SW480 (cell line): ENCODE measurements at regions not wholly inside any gene's neighbourhood (a gene's known extent, or its start where the extent isn't known, plus 50 kb on each side); places are given as distances from the start of the nearest gene placed in this dataset.

ENCODE experiments used
- DNase-seq: peaks from one replicate; pipeline ENCODE4 v3.0.0-alpha.2; 2016; ENCODE audit warnings: low spot score

DNA sequence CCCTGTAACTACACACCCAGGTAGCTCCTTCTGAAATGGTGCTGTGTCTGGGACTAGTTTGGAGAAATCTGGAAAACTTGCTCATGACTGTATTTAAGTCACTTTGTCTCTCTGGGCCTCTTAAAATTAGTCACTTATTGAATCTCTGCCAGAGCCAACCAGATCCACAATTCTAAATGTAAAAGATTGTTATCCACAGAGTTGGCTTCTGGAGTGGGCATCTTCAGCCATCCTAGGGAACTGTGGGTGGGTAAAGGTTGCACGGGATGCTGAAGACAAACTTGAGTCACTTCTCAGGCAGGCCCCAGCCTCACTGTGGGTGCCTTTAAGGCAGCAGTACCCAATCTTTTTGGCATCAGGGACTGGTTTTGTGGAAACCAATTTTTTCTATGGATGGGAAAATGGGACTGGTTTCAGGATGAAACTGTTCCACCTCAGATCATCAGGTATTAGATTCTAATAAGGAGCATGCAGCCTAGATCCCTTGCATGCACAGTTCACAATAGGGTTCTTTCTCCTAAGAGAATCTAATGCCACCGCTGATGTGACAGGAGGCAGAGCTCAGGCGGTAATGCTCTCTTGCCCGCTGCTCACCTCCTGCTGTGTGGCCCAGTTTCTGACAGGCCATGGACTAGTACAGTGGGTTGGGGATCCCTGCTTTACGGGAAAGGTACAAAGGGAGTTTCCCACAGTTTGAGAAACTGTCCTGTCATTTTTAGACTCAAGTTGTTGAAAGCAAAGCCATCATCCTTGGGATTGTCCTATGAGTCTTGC is 98.3 kb upstream of the SPRED2 start:
- DNase-seq = no peak

DNA sequence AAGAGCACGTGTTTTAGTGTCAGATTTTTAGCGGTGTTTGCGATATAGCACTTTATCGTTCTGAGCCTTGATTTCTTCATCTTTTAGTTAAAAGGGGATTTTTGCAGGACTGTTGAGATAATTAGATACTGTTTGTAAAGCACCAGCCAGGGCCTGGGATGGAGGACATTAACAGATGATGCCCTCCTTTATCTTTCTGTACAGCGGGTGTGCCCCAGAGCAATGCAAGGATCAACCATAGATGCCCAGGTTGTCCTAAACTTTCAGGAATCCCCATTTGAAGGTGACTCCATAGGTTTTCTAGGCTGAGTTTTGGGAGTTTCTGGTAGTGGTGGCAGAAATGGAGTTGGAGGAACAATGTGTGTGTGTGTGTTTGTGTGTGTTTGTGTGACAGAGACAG is 97.0 kb upstream of the SPRED2 start:
- DNase-seq = no peak

DNA sequence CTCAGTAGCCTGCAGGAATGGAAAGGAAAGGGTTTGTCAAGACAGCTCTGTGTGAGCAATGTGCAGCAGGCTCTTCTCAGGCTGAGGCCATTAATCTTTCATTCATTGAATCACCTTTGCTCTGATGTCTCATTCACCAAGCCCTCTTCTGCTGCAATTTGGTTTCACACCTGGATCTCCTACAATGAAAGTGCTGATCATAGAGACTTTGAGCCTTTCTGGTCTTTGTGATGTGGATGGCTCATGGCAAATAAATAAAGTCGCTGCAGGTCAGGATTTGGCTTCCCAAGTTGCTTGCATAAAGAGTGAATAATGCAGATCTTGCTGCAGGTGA is 95.8 kb upstream of the SPRED2 start:
- peak; percentile 21 for DNase-seq

DNA sequence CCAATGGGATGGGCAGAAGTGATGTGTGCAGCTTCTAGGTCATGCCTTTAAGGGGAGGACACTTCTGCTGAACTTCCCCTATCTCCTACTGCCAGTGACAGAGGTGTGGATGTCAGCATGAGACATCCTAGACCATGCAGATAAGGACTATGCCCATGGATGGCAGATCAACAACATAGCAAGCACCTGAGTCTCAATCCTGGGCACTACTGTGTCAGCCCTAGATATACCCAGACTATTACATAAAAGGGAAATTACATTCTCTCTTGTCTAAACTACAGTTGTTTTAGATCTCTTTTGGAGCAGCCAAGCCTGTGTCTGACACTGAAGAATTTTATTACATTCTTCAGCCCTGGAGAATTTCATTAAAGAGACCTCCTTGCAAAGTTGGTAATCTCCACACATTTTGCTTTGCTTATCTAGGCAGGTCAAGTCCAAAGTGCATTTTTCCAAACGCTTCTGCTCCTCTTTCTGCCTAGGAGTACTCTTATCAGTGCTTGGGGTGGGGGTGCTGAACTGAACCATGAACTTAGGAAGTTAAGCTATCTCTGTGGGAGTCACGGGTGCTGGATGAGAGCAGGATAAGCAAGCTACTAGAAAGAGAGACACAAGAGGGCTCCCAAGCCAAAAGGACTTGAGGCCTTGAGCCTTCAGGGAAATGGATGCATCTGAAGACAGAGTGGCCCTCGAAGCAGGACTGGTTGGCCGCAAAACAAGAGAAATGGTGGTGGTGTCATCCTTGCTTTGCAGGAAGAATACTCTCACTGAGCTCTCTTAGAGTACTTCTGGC is 95.2 kb upstream of the SPRED2 start:
- no peak for DNase-seq

DNA sequence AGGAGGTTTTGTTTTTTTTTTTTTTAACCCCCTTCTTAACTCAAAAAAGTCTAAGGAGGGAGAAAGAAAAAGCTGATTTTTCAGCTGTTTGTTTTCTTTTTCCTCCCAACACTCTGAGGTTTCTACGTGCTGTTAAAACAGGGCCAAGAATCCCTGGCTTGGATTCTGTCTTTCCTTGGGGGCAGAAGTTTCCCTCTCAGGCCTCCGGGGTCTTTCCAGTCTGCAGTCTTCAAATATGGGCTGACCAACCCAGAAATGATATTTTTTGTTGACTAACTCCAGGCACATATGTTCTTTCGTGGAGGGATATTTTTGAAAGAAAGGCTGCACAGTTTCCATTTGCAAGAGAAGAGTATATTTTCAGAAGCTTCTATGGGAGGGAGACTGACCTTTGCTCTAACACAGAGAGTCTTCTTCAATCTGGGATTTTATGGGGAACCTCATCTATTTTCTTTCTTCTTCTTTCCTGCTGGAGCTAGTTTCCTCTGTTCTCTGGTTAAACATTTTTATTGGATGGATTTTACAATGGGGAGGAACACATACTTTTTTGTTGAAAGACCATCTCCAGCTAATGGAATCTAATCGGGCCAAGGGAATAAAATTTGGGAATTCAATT is 93.3 kb upstream of the SPRED2 start:
- DNase-seq = no peak

DNA sequence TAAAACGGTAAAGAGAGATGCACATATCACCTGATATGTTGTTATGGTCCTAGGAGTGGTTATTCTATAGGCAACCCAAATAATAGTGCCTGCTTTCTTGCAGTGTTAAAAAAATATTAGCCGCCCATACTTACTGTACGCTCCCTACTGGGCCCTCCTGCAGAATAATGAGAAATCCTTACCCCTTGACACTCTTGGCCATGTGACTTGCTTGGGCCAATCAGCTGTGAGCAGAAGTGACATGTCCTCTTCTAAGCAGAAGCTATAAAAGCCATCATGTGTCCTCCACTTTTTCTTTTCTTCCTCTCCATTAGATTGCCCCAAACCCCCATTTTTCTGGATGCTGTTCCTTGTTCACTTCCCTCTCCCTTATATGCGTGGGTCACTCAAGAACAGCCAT is 90.5 kb upstream of the SPRED2 start:
- no peak for DNase-seq

DNA sequence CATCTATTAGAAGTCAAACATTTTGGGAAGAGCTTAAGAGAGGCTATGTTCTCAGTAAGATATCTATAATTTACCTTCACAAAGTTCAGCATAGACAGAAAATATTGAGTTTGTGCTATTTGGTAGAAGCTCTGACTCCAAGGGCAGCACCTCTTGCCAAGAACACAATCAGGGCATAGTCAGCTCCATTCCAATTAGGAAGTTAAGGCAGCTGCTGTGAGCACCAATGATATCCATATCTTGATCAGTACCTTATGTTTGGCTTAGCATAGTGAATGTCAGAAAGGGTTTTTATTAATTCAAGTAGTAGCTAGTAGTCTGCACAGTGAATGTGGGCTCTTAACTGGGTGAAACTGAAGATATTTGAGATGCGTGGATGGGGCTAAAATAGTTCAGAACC is 86.4 kb upstream of the SPRED2 start:
- DNase-seq = no peak

DNA sequence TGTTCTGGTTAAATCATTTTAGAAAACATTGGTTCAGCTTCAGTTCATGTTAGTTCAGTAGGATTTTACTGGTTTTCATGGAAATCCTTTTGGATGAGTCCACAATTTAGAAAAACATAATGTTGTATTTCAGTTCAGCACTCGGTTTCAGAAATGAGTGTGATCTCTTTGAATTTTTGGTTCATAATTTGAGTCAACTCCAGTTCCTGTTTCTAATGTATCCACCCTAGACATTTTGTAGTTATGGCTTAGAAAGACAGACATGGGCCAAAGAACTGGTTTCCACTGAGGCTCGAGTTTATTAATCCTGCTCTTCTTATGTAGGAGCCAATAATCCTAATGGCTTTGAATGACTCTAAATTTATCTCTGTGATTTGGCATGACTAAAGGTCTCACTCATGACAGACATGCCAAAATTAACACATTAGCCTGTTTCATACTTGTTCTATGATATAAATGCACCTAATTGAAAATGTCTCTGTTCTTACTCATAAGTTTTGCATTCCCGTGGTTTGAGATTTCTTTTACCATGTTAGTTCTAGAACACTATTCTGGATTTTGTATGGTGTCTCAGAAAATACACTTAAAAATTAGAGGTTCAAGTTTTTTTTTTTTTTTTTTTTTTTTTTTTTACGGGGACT is 82.3 kb upstream of the SPRED2 start:
- no peak for DNase-seq

DNA sequence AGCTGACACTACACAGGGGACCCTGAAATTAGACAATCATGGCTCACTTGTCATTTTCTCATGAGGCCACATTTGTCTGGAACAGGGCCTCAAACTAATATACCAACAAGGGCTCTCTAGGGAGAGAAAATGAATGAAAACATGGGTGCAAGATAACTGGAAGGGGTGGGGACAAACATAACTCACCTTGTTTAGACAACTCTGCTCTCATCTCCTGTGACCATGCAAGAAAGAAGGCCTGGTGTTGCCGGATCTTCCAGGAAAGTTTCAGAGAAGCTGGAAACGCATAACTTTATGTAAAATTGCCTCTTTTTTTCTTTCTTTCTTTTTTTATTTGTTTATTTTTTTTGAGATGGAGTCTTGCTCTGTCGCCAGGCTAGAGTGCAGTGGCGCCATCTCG is 80.4 kb upstream of the SPRED2 start:
- DNase-seq = no peak

DNA sequence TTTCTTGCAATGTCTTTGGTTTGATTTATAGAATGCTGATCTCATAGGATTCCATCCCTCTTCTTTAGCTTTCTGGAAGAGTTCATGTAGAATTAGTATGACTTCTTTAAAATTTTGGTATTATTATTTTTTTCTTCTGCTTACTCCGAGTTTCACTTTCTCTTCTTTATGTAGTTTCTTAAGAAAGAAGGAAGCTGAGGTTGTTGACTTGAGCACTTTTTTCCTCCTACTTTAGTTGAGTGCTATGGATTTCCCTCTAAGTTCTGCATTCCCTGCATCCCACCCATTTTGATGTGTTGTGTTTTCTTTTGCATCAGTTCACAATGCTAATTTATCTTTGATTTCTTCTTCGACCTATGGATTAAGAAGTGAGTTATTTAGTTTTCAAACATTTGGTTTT is 78.9 kb upstream of the SPRED2 start:
- no peak for DNase-seq

DNA sequence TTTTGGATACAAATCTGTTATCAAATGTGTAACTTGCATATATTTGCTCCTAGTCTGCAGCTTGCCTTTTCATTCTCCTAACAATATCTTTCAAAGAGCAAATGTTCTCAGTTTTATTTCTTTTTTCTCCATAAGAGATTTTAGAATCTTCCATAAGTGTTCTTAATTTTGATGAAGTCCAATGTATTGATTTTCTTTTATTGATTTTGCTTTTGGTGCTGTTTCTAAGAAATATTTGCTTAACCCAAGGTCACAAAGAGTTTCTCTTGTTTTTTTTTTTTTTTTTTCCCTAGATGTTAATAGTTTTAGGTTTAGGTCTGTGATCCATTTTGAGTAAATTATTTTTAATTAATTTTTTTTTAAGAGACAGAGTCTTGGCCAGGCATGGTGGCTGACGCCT is 75.8 kb upstream of the SPRED2 start:
- DNase-seq = no peak

DNA sequence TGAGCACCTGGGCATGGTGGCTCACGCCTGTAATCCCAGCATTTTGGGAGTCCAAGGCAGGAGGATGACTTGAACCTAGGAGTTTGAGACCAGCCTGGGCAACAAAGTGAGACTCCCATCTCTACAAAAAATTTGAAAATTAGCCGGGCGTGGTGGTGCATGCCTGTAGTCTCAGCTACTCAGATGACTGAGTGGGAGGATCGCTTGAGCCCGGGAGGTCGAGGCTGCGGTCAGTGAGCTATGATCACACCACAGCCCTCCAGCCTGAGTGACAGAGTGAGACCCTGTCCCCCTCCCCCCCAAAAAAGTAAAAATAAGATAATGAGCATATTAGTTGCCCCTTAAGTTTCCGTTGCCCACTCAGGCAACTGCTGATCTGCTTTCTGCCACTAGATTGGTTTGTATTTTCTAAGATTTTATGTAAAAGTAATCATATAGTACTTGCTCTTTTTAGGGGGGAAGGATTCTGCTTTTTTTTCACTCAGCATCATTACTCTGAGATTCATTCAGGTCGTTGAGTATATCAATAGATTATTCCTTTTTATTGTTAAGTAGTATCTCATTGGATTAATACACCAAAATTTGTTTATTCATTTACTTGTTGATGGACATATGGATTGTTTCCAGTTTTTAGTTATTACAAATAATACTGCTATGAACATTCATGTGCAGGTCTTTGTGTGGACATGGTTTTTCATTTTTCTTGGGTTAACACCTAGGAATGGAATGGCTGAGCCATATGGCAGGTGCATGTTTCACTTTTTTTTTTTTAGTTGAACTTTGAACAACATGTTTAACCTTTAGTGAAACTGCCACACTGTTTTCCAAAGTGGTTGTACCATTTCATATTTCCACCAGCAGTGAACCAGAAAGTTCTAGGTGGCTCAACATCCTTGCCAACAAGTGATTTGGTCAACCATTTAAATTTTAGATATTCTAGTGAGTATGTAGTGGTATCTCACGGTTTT is 75.0 kb upstream of the SPRED2 start:
- DNase-seq = no peak

DNA sequence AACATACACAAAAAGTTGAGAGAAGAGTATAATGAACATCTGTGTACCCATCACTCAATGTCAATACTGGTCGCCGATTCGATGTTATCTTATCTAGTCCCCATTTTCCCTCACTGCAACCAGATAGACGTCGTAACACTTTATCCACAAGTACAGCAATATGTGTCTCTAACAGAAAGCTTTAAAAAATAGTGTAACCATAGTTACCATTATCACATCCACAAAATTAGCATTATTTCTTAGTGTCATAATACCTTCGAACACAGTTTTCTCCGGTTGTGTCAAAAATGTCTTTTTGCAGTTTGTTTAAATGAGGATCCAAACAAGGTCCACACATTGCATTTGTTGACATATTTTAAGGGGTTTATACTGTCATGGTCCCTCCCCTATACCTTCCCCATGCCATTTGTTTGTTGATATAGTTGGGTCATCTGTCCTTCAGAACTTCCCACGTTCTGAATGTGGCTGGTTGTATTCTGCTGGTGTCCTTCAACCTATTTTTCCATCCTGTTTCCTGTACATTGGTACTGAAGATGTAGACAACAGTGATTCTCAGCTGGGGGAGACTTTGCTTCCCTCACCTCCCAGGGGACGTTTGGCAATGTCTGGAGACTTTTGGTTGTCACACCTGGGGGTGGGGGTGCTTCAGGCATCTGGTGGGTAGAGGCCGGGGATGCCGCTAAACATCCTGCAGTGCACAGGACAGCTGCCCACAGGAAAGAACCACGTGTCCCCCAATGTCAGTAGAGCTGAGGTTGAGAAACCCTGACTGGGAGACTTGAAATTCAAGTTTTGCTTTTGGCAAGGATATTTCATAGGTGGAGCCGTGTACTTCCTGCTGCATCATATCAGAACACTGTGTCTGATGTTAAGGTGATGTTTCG is 72.7 kb upstream of the SPRED2 start:
- DNase-seq = no peak

DNA sequence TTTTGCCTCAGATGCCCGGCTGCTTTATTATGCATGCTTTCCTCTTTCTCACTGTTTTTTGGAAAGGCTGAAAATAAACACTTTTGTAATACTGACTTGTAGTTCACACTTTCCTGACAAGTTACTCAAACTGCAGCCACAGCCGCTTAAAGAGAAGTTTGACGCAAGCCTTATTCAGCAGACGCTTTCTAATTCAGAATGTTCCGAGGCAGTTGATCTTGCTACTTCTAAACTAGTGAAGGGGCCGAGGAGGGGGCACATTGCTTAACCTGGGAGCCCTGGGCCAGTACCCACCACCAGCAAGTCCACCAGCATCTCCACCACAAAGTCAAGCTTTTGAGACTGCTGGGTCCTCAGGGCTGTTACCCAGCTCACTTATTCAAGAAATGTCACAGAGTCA is 71.8 kb upstream of the SPRED2 start:
- no peak for DNase-seq

DNA sequence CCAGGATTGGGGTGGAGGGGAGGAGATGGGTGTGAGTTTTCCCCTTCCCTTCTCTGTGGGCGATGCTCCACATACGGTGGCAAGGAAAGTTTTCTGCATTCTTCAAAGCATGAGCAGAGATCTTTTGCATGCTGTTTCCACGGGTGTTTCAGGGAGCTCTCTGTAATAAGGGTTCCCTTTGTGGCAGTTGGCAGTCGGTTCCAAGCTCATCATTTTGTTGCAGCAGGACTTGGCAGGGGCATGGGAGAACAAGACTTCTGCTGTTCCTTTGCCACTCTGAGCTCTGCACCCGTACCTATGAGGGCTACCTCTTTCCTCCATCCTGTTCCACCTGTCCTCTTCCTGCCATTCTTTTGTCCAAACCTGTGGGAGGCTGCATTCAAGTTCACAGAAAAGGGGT is 71.3 kb upstream of the SPRED2 start:
- DNase-seq = no peak

DNA sequence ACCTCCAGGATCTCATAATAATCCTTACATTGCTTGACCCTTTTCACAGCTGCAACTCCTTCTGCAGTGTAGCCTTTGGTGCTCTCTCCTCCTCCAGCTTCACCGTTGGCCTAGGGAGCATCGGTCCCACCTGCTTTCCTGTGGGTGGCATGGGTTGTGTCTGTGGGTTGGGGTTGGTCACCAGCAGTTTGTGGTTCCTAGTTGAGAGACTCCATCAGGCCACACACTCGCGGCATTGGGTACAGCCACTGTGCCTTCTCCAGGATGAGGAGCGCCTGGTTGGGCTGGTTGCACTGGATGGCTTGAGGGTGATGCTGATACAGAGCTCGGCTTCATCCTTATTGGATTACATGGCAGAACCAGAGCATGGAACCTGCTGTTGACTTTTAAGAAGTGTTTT is 69.4 kb upstream of the SPRED2 start:
- DNase-seq = no peak

DNA sequence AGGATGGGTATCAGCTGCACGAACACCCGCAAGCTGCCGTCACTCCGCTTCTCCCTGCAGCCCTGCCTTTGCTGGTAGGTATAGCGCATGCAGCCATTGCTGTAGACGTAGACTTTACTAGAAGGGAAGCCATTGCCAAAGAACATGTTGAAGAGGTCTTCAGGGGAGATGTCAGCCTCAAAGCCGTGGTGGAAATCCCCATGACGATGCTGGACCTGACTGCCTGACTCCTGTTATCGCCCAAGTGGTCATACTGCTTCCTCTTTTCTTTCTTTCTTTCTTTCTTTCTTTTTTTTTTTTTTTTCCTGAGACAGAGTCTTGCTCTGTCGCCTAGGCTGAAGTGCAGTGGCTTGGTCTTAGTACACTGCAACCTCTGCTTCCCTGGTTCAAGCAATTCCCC is 68.7 kb upstream of the SPRED2 start:
- DNase-seq = no peak

DNA sequence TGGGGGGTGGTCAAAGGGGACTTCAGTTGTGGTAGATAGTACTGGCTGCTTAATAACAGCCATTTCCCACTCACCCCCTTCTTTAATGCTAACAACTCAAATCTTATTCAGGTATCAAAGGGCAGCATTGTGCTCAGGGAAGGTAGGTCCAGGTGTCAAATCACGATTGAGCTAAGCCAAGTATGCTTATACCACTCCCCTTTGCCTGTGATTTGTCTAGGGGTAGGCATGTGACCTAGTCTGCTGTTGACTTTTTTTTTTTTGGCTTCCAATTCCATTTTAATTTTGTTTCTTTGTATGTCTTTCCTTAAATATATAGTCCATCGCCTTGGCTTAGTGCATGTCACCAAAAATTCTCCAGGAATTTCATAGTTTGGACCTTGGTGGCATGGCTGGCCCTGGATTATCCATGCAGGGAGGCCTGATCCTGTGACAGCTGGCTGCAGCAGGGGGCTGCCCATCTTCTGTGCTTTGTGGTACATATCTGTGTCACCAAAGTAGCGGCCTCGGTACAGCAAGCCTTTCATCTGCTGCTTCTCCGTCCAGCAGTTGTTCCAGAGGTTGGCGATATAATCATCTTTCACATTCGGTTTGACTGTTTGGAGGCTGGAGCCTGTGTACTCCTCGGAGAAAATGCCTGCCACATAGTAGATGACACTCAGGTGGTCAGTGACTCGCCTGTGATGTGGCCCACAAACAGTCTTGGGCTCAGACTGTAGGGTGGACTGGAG is 68.1 kb upstream of the SPRED2 start:
- DNase-seq = no peak

DNA sequence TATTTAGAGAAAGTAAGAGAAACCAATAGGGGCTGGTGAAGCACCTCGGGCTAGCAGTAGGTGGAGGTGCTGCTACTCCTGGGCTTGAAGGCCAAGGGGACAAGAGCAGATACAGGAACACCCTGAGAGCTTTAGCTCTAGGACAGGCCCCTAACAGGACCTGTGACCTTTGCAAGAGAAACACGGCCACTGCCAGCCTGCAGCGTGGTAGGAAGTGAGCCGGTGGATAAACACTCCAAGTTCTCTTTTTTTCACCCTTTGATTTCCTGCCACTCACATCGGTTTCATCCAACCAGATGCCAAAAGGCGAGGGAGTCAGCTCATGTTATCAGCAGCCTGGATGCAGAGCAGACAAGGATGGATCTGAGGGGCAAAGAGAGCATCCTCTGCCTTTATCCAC is 66.8 kb upstream of the SPRED2 start:
- DNase-seq = no peak

DNA sequence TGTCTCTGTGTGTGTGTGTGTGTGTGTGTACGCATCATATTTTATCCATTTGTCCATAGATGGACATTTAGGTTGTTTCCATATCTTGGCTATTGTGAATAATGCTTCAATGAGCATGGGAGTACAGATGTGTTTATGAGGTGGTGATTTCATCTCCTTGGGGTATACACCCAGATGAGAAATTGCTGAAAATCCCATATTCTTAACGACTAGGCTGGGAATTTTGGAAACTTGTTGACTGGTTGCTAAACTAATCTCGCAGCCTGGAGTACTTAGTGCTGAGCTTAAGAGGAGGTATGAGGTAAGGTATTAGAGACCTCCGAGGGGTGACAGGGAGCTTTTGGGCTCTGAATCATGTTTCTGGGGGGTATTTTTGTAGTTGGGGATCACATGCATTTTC is 66.0 kb upstream of the SPRED2 start:
- no peak for DNase-seq
